Keratinocyte (primary cell): ENCODE measurements at regions not wholly inside any gene's neighbourhood (a gene's known extent, or its start where the extent isn't known, plus 50 kb on each side); places are given as distances from the start of the nearest gene placed in this dataset.

Experiments used
- CTCF ChIP-seq, 3 experiments: IDR thresholded peaks in 1 of 3; conservative IDR thresholded peaks in 1 of 3; optimal IDR thresholded peaks in 1 of 3; 2 replicates in 2 of 3; 3 replicates in 1 of 3; pipeline versions ENCODE3 to v1.5.1; 2011; ENCODE audit warnings: low read length in 3 of 3, mild to moderate bottlenecking in 3 of 3, moderate library complexity in 2 of 3, control low read depth in 1 of 3, inconsistent platforms in 1 of 3; ENCODE audit not compliant: insufficient read depth in 2 of 3; ENCODE audit errors: extremely low read depth in 1 of 3
- EZH2 ChIP-seq: IDR thresholded peaks from one replicate; pipeline ENCODE4 v1.6.1; 2012; ENCODE audit warnings: inconsistent platforms, mild to moderate bottlenecking, low read length, moderate library complexity

GRCh38 chr5:137561608-137562007 is 62.5 kb upstream of the SPOCK1 start:
- TF ChIP-seq EZH2 (no peak), CTCF (optimal IDR thresholded peaks at IDR 0.05 in 1 of 3, IDR thresholded peaks at IDR 0.05 in 1 of 3, conservative IDR thresholded peaks at IDR 0.05 in 1 of 3; ENCODE audit: extremely low read depth in 1 of 3, insufficient read depth in 2 of 3, low read length in 3 of 3) (no peak)
